ENCODE measurements at regions not wholly inside any gene's neighbourhood (a gene's known extent, or its start where the extent isn't known, plus 50 kb on each side); places are given as distances from the start of the nearest gene placed in this dataset.

- no peaks in the 10 kb centered on the region for H4K20me1 ChIP-seq (ENCODE audit: insufficient read depth, low read length)
- H3K79me2 ChIP-seq (ENCODE audit: insufficient read depth, low read length): no peaks in the 10 kb centered on the region
- H3K27ac ChIP-seq (ENCODE audit: low read depth, low read length, poor library complexity, severe bottlenecking): no peak overlapping the region
- H3K9me2 ChIP-seq (ENCODE audit: low read depth, low read length): no peaks in the 10 kb centered on the region
- no peak overlapping the region for H2AFZ ChIP-seq (ENCODE audit: low read length)
- no peaks in the 10 kb centered on the region for H3K4me1 ChIP-seq (ENCODE audit: insufficient read depth, low read length, severe bottlenecking)
- no peaks in the 10 kb centered on the region for H3K9me3 ChIP-seq (ENCODE audit: low read length)
- H3K9ac ChIP-seq (ENCODE audit: low read length): no peak overlapping the region
- H3K4me2 ChIP-seq (ENCODE audit: low read length): no peak overlapping the region
- H3K27me3 ChIP-seq (ENCODE audit: insufficient read depth, low read length): no peaks in the 10 kb centered on the region
- no peak overlapping the region for H3K4me3 ChIP-seq (ENCODE audit: low read depth, low read length, poor library complexity, severe bottlenecking)
- H3K36me3 ChIP-seq (ENCODE audit: insufficient read depth, low read length): no peaks in the 10 kb centered on the region
- TF ChIP-seq EZH2 (IDR thresholded peaks at IDR 0.05; ENCODE audit: borderline replicate concordance, low read length) (no peak), CTCF (IDR thresholded peaks at IDR 0.05; ENCODE audit: low read length) (no peak)
- H3F3A ChIP-seq (ENCODE audit: insufficient read depth, low read length): no peaks in the 10 kb centered on the region
Observed at GRCh38 chr6:113586413-113587077, 270.6 kb upstream of the MARCKS start.

- Histone ChIP-seq H3K79me2 (ENCODE audit: insufficient read depth, low read length) (no peaks in the 10 kb centered on the region), H3K9me2 (ENCODE audit: low read depth, low read length) (no peaks in the 10 kb centered on the region), H3K4me3 (ENCODE audit: low read depth, low read length, poor library complexity, severe bottlenecking) (no peak overlapping the region), H3K36me3 (ENCODE audit: insufficient read depth, low read length) (no peaks in the 10 kb centered on the region), H3F3A (ENCODE audit: insufficient read depth, low read length) (no peaks in the 10 kb centered on the region), H2AFZ (ENCODE audit: low read length) (no peak overlapping the region), H3K4me1 (ENCODE audit: insufficient read depth, low read length, severe bottlenecking) (peaks cover 5% of the 10 kb centered on the region), H4K20me1 (ENCODE audit: insufficient read depth, low read length) (no peaks in the 10 kb centered on the region), H3K27me3 (ENCODE audit: insufficient read depth, low read length) (no peaks in the 10 kb centered on the region), H3K9me3 (ENCODE audit: low read length) (no peaks in the 10 kb centered on the region), H3K27ac (ENCODE audit: low read depth, low read length, poor library complexity, severe bottlenecking) (no peak overlapping the region), H3K9ac (ENCODE audit: low read length) (no peak overlapping the region), H3K4me2 (ENCODE audit: low read length) (no peak overlapping the region)
- TF ChIP-seq CTCF (IDR thresholded peaks at IDR 0.05; ENCODE audit: low read length): no peak
- no peak for TF ChIP-seq EZH2 (IDR thresholded peaks at IDR 0.05; ENCODE audit: borderline replicate concordance, low read length)
Observed at GRCh38 chr6:113587078-113587699, 270.0 kb upstream of the MARCKS start.

GRCh38 chr6:113588646-113589045, 268.5 kb upstream of the MARCKS start:
- Histone ChIP-seq H3K4me2 (ENCODE audit: low read length) (no peak overlapping the region), H3K9me2 (ENCODE audit: low read depth, low read length) (no peaks in the 10 kb centered on the region), H4K20me1 (ENCODE audit: insufficient read depth, low read length) (no peaks in the 10 kb centered on the region), H3K4me1 (ENCODE audit: insufficient read depth, low read length, severe bottlenecking) (peaks cover 16% of the 10 kb centered on the region), H3K27me3 (ENCODE audit: insufficient read depth, low read length) (no peaks in the 10 kb centered on the region), H3K4me3 (ENCODE audit: low read depth, low read length, poor library complexity, severe bottlenecking) (no peak overlapping the region), H3K27ac (ENCODE audit: low read depth, low read length, poor library complexity, severe bottlenecking) (no peak overlapping the region), H3F3A (ENCODE audit: insufficient read depth, low read length) (no peaks in the 10 kb centered on the region), H2AFZ (ENCODE audit: low read length) (no peak overlapping the region), H3K36me3 (ENCODE audit: insufficient read depth, low read length) (no peaks in the 10 kb centered on the region), H3K9ac (ENCODE audit: low read length) (no peak overlapping the region), H3K79me2 (ENCODE audit: insufficient read depth, low read length) (no peaks in the 10 kb centered on the region), H3K9me3 (ENCODE audit: low read length) (no peaks in the 10 kb centered on the region)
- TF ChIP-seq CTCF (IDR thresholded peaks at IDR 0.05; ENCODE audit: low read length) (no peak), EZH2 (IDR thresholded peaks at IDR 0.05; ENCODE audit: borderline replicate concordance, low read length) (no peak)
